Activated T-helper 1 cell treated with anti-CD3 and anti-CD28 coated beads, Interleukin-12 subunit alpha, Interleukin-12 subunit beta, Interleukin-2, Interleukin-4 antibody, amounts not matched to agents 30 ng/mL and 10 ng/mL and 1 ng/mL, durations not matched to agents 14 hours and 24 hours and 36 hours (primary cell): ENCODE measurements at regions not wholly inside any gene's neighbourhood (a gene's known extent, or its start where the extent isn't known, plus 50 kb on each side); places are given as distances from the start of the nearest gene placed in this dataset.

Experiments used
- DNase-seq: peaks from one replicate; pipeline ENCODE4 v3.0.0; 2021; ENCODE audit warnings: low spot score
- H3K27ac Mint-ChIP-seq: one replicate; pipeline ENCODE4 v1.8.0; 2021; ENCODE audit warnings: mild to moderate bottlenecking, mixed read lengths
- H3K27me3 Mint-ChIP-seq: one replicate; pipeline ENCODE4 v1.8.0; 2022; ENCODE audit warnings: mild to moderate bottlenecking, moderate library complexity, mixed read lengths; ENCODE audit not compliant: insufficient read depth
- H3K36me3 Mint-ChIP-seq: one replicate; pipeline ENCODE4 v1.8.0; 2021; ENCODE audit warnings: low read depth, mixed read lengths
- H3K4me1 Mint-ChIP-seq: one replicate; pipeline ENCODE4 v1.8.0; 2021; ENCODE audit warnings: low read depth, mixed read lengths
- H3K4me3 Mint-ChIP-seq: one replicate; pipeline ENCODE4 v1.8.0; 2021; ENCODE audit warnings: mild to moderate bottlenecking, moderate library complexity, mixed read lengths
- H3K9me3 Mint-ChIP-seq: one replicate; pipeline ENCODE4 v1.8.0; 2021; ENCODE audit warnings: mixed read lengths
- intact Hi-C: fragments of 100-400 bp; cut with micrococcal nuclease; formaldehyde crosslinking; loops from one replicate; pipeline ENCODE4 v1.15.1; 2024

DNA sequence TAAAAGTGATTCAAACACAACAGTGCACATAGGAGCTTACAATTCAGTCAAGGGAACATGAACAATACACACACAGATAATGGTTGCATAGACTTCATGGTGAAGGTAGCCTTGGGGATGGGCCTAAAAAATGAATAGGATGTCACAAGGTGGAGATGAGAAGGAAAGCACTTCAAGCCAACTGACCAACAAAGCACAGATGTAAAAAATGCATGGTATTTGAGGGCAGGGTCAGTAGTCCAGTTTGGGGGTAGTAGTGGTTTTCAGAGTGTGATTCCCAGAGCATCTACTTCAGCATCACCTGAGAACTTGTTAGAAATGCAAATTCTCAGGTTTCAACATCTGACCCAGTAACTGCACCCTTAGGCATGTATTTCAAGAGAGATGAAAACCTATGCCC, 88.9 kb downstream of the PERP start:
- peaks cover 6% of the 10 kb centered on the region for H3K27me3 Mint-ChIP-seq
- no peak overlapping the region for H3K4me3 Mint-ChIP-seq
- H3K4me1 Mint-ChIP-seq: peaks cover 5% of the 10 kb centered on the region
- intact Hi-C loops: no loop called here
- H3K27ac Mint-ChIP-seq: no peak overlapping the region
- no peak for DNase-seq
- no peaks in the 10 kb centered on the region for H3K9me3 Mint-ChIP-seq
- H3K36me3 Mint-ChIP-seq: no peaks in the 10 kb centered on the region

DNA sequence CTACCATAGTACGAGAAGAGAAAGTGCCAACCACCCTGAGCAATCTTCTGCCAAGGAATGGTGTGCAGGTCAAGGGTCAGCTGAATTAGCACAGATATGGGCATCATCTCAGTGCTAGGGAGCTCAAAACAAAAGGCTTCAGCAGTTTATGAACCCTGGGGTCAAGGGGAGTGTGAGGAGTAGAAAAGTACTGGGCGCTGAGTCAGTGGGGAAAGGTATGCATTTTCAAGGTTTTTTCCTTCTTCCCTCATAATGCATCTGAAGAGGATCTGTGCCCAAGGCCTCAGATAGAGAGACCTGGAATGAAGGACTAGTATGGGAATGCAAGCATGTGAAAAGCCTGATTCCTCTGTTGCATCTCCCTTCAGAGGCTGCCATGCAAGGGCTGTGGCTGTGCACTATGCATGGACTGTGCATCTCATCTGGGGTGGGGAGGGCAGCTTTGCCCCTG, 81.7 kb downstream of the PERP start:
- H3K9me3 Mint-ChIP-seq: no peaks in the 10 kb centered on the region
- H3K27me3 Mint-ChIP-seq: peaks cover 6% of the 10 kb centered on the region
- H3K4me1 Mint-ChIP-seq: peaks cover 5% of the 10 kb centered on the region
- H3K36me3 Mint-ChIP-seq: no peaks in the 10 kb centered on the region
- intact Hi-C loops: no loop called here
- DNase-seq: no peak
- no peak overlapping the region for H3K27ac Mint-ChIP-seq
- no peak overlapping the region for H3K4me3 Mint-ChIP-seq

DNA sequence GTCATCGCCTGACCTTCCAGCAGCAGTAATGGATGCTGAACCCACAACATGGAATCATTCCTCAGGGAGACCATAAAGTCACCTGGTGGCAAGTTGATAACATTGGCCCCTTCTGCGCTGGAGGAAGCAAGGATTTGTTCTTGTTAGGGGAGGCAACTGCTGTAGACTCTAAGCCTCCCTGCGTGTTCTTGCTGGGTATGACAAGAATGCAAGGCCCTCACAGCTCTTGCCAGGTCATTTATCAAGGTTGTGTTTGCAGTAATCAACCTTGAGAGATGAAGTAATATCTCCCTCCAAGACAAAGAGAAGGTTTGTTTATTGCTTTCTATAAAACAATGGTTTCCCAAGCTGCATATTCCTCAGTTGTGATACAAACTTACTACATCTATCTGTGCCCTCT, 80.9 kb downstream of the PERP start:
- no peak overlapping the region for H3K27ac Mint-ChIP-seq
- H3K9me3 Mint-ChIP-seq: no peaks in the 10 kb centered on the region
- intact Hi-C loops: no loop called here
- no peaks in the 10 kb centered on the region for H3K36me3 Mint-ChIP-seq
- no peak for DNase-seq
- H3K27me3 Mint-ChIP-seq: peaks cover 6% of the 10 kb centered on the region
- H3K4me3 Mint-ChIP-seq: no peak overlapping the region
- H3K4me1 Mint-ChIP-seq: no peaks in the 10 kb centered on the region

DNA sequence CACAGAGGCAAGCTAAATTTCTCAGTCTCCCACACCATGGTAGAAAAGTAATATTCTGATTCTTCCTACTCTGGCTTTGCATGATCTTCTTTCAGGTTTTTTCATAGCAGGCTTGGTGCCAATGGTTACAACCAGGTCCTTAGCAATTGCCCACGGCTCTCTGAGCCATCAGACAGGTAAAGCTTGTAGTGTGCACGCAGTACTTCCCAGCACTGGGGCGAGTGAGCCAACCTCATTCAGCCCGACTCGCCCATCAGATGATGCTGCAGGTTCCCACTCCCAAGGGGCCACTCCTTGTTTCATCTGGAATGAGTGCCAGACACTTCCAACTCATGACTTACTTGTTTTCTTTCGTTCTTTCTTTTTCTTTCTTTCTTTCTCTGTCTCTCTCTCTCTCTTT, 78.3 kb downstream of the PERP start:
- H3K4me3 Mint-ChIP-seq: no peak overlapping the region
- H3K36me3 Mint-ChIP-seq: no peaks in the 10 kb centered on the region
- intact Hi-C loops: no loop called here
- H3K27me3 Mint-ChIP-seq: peaks cover 3% of the 10 kb centered on the region
- DNase-seq: no peak
- H3K4me1 Mint-ChIP-seq: no peaks in the 10 kb centered on the region
- no peaks in the 10 kb centered on the region for H3K9me3 Mint-ChIP-seq
- H3K27ac Mint-ChIP-seq: no peak overlapping the region

DNA sequence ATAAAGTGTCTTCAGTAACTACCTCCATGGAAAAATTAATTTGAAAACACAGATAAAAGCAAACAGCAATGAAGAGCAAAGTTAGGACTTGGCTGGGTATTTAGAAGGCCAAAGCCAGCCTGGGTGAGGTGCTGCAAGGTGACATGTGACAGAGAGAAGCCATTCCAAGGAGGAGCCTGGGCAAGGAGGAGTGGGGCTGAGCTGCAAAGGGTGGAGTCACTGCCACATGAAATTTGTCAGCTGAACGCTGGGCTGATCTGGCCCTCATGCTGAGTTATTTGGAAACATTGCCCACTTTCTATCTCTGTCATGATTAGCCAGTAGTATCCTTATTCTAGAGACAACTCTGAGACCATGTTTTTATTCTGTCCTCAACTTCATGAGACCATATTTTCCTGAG, 76.3 kb downstream of the PERP start:
- H3K27ac Mint-ChIP-seq: no peak overlapping the region
- no peak overlapping the region for H3K4me3 Mint-ChIP-seq
- H3K27me3 Mint-ChIP-seq: peaks cover 3% of the 10 kb centered on the region
- H3K9me3 Mint-ChIP-seq: no peaks in the 10 kb centered on the region
- H3K36me3 Mint-ChIP-seq: no peaks in the 10 kb centered on the region
- DNase-seq: no peak
- no peaks in the 10 kb centered on the region for H3K4me1 Mint-ChIP-seq
- intact Hi-C loops: no loop called here

DNA sequence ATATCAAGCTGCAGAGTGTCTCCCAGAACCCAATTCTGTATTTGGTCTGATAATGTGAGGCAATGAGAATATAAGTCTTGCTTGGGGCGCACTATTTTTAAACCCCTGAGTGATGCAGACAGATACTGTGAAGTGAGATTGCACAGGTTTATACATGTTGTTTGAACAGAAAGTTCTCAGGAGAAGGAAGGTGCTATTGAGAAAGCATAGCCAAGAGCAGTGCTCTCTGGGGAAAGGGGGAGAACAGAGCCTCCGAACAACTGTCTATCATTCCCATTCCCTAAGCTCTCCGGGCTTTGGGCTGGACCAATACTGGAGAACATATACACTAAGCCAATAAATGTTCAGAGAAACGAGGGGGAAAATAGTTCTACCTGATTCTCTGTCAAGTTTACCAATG, 75.8 kb downstream of the PERP start:
- no peak overlapping the region for H3K4me3 Mint-ChIP-seq
- DNase-seq: no peak
- no peaks in the 10 kb centered on the region for H3K36me3 Mint-ChIP-seq
- intact Hi-C loops: no loop called here
- no peaks in the 10 kb centered on the region for H3K9me3 Mint-ChIP-seq
- peaks cover 3% of the 10 kb centered on the region for H3K27me3 Mint-ChIP-seq
- no peaks in the 10 kb centered on the region for H3K4me1 Mint-ChIP-seq
- H3K27ac Mint-ChIP-seq: no peak overlapping the region

DNA sequence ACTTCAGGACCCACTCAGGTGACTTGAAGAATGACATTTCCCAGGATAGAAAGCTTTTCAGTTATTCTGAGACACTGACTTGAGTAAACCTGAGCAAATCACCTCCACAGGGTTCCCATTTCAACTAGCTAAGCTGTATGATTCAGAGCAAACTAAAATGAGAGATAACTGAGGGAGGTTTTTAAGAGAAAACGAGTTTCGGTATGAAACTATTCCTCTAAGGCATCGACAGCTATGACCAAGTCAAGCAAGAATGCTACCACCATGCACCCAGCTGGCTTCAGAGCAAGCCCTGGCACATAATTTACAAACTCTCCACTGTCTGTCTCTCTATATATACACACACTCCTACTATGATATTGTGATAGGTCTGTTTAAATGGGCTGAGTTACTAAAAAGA, 75.4 kb downstream of the PERP start:
- Mint-ChIP-seq H3K9me3 (no peaks in the 10 kb centered on the region), H3K27ac (no peak overlapping the region), H3K36me3 (no peaks in the 10 kb centered on the region), H3K27me3 (peaks cover 3% of the 10 kb centered on the region), H3K4me1 (no peaks in the 10 kb centered on the region), H3K4me3 (no peak overlapping the region)
- DNase-seq: no peak
- intact Hi-C loops: no loop called here

DNA sequence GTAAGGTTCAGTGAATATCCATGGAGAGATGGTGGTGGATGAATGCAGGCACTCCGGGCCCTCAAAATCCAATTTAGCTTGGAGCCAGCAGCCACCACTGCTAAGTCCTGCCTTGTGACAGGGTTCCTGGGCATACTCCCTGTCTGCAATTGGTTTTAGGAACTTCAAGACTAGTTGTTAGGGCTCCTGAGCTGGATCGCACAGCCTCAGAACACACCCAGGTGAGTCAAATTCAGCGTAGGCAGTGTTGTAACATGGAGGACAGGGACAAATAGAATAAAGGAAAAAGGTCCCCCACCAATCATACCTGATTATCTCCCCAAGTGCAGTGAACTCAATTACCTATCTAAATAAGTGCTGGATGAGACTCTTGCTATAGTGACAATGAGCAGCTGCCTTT, 74.6 kb downstream of the PERP start:
- intact Hi-C loops: no loop called here

DNA sequence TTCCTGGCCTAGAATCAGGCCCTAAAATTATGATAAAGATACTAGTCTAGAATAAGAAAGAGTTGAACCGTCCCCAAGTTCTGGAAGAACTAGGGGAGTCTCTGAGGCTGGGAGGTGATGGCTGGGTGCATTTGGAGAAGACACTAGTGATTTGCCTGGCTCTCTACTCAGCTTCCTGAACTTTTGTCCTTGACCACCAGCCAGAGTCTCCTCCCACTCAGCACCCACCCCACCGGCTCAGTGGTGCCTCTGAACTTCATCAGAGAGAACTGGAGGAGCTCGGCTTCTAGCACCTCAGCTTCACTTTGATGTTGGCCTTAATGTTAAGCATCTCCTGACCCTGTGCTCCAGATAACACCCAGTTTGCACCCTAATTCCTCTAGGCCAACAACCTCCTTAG, 73.0 kb downstream of the PERP start:
- Mint-ChIP-seq H3K9me3 (no peaks in the 10 kb centered on the region), H3K27me3 (peaks cover 2% of the 10 kb centered on the region), H3K4me1 (no peaks in the 10 kb centered on the region), H3K27ac (no peak overlapping the region), H3K36me3 (no peaks in the 10 kb centered on the region), H3K4me3 (no peak overlapping the region)
- no peak for DNase-seq
- intact Hi-C loops: no loop called here

More for the DNA sequence above, 74.6 kb downstream of the PERP start:
- H3K4me3 Mint-ChIP-seq: no peak overlapping the region
- H3K27ac Mint-ChIP-seq: no peak overlapping the region
- peaks cover 2% of the 10 kb centered on the region for H3K27me3 Mint-ChIP-seq
- no peaks in the 10 kb centered on the region for H3K9me3 Mint-ChIP-seq
- no peaks in the 10 kb centered on the region for H3K4me1 Mint-ChIP-seq
- no peak for DNase-seq
- H3K36me3 Mint-ChIP-seq: no peaks in the 10 kb centered on the region

DNA sequence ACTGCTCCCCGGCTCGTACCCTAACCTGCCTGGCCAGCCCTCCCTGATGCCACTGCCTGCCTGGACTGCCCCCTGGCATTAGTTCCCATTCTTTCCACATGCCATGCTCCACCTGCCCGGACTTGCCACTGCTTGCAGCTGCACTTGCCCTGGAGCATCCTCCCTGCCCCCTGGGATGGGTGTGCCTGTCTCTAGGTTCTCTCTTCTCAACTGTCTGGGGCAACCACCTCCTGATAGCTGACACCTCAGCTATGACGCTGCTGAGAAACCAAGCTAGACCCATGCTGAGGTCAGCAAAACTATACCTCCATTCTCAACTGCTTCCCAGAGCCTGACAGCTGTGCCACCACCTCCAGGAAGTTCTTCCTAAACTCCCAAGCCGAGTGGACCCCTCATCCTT, 72.1 kb downstream of the PERP start:
- Mint-ChIP-seq H3K36me3 (no peaks in the 10 kb centered on the region), H3K27me3 (peaks cover 2% of the 10 kb centered on the region), H3K9me3 (no peaks in the 10 kb centered on the region), H3K27ac (no peak overlapping the region), H3K4me3 (no peak overlapping the region), H3K4me1 (no peaks in the 10 kb centered on the region)
- intact Hi-C loops: no loop called here
- DNase-seq: no peak

DNA sequence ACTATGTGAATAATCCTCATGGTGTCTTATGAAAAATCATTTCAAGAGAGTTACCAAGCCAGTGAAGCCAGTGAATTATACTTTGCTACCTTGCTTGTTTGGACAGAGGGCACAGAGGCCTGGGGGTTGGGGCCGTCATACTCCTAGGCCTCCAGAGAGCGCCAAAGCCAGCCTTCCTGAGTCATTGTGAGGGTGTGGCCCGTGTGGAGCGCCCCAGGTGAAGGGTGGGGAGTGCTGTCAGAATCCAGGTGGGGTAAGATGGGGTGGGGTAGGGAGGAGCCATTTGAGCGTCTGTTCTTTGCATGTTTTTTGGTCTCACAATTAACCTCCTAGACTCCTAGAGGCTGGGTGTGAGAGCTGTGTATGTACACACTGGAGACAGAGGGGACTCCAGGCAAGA, 71.1 kb downstream of the PERP start:
- peaks cover 9% of the 10 kb centered on the region for H3K27me3 Mint-ChIP-seq
- intact Hi-C loops: no loop called here
- H3K36me3 Mint-ChIP-seq: no peaks in the 10 kb centered on the region
- DNase-seq: no peak
- H3K27ac Mint-ChIP-seq: no peak overlapping the region
- H3K9me3 Mint-ChIP-seq: no peaks in the 10 kb centered on the region
- H3K4me1 Mint-ChIP-seq: no peaks in the 10 kb centered on the region
- no peak overlapping the region for H3K4me3 Mint-ChIP-seq

DNA sequence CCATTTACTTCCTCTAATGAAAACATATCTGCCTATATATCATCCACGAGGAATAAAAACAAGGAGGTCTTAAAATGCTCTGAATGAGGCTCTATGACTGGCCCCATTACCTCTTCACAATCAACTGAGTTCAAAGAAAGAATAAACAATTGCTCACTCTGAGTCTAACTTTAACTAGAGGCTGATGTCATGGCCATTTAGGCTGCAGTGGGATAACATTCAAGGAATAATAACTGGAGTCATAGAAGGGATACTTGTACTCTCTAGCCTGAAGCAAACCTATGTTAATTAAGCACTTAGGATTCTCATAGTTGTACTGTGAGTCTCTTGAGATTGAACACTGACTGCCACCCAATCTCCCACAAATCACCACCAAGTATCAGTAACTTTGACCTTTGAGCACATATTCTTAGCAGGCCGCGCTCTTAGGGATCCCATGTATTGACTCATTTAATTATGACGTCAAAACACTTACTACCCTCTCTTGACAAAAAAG, 70.2 kb downstream of the PERP start:
- Mint-ChIP-seq H3K4me1 (no peaks in the 10 kb centered on the region), H3K36me3 (no peaks in the 10 kb centered on the region), H3K4me3 (no peak overlapping the region), H3K9me3 (no peaks in the 10 kb centered on the region), H3K27ac (no peak overlapping the region), H3K27me3 (peaks cover 14% of the 10 kb centered on the region)
- no peak for DNase-seq
- intact Hi-C loops: no loop called here

DNA sequence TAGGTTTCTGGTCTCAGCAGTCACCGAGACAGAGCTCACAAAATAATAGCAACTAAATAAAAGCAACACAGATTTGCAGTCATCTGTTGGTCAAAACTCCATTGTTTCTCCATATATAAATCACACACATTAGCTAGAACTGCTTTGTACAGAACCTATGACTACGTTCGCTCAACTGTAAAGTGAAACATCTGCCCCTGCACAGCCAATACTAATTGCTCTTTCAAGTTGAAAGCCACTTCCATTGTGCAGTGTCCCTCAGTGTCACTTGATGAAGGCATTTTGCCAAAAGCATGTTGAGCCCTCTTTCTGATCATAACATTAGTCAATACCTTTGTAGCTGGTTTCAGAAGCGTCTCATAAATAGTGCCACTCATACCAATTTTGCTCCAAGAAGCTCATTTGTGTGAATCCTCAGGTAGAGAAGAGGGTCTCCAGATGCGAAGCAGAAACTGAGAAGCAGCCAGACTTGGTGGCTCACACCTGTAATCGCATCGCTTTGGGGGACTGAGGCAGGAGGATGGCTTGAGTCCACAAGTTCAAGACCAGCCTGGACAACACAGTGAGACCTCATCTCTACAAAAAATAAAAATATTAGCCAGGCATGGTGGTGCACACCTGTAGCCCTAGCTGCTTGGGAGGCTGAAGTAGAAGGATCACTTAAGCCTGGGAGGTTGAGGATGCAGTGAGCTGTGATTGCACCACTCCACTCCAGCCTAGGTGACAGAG, 68.9 kb downstream of the PERP start:
- H3K27ac Mint-ChIP-seq: no peak overlapping the region
- no peak for DNase-seq
- H3K9me3 Mint-ChIP-seq: no peaks in the 10 kb centered on the region
- peaks cover 19% of the 10 kb centered on the region for H3K27me3 Mint-ChIP-seq
- no peaks in the 10 kb centered on the region for H3K36me3 Mint-ChIP-seq
- intact Hi-C loops: no loop called here
- H3K4me3 Mint-ChIP-seq: no peak overlapping the region
- H3K4me1 Mint-ChIP-seq: no peaks in the 10 kb centered on the region
